ENCODE measurements at regions not wholly inside any gene's neighbourhood (a gene's known extent, or its start where the extent isn't known, plus 50 kb on each side); places are given as distances from the start of the nearest gene placed in this dataset.

DNA sequence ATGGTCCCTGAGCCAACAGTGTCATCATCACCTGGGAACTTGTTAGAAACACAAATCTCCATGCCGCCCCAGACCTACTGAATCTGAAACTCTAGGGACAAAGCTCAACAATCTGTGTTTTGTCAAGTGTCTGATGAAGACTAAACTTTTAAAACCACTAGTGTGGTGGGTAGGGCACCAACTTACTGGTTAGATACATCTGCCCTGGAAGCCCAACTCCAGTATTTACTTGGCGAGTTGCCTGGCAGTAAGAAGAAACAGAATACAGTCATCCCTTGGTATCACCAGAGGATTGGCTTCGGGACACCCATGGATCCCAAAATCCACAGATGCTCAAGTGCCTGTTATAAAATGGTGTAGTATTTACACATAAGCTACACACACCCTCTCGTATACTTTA lies 367.9 kb upstream of the DUSP10 start:
- TF ChIP-seq JUND (IDR thresholded peaks at IDR 0.05), result no peak
- no peak for TF ChIP-seq TCF7L2 (IDR thresholded peaks at IDR 0.05; ENCODE audit: borderline replicate concordance, extremely low read depth, insufficient read depth, insufficient read length)
- TF ChIP-seq, protein P1, sequence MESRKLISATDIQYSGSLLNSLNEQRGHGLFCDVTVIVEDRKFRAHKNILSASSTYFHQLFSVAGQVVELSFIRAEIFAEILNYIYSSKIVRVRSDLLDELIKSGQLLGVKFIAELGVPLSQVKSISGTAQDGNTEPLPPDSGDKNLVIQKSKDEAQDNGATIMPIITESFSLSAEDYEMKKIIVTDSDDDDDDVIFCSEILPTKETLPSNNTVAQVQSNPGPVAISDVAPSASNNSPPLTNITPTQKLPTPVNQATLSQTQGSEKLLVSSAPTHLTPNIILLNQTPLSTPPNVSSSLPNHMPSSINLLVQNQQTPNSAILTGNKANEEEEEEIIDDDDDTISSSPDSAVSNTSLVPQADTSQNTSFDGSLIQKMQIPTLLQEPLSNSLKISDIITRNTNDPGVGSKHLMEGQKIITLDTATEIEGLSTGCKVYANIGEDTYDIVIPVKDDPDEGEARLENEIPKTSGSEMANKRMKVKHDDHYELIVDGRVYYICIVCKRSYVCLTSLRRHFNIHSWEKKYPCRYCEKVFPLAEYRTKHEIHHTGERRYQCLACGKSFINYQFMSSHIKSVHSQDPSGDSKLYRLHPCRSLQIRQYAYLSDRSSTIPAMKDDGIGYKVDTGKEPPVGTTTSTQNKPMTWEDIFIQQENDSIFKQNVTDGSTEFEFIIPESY (IDR thresholded peaks at IDR 0.05; ENCODE audit: extremely low read depth, insufficient replicate concordance, low read length), result no peak
- no peak for TF ChIP-seq SIN3A (IDR thresholded peaks at IDR 0.05; ENCODE audit: low read depth)
- no peak for TF ChIP-seq CBX3 (IDR thresholded peaks at IDR 0.05; ENCODE audit: low read depth)
- TF ChIP-seq, protein P2, sequence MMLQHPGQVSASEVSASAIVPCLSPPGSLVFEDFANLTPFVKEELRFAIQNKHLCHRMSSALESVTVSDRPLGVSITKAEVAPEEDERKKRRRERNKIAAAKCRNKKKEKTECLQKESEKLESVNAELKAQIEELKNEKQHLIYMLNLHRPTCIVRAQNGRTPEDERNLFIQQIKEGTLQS (IDR thresholded peaks at IDR 0.05), result no peak
- no peak for TF ChIP-seq ELF1 (IDR thresholded peaks at IDR 0.05; ENCODE audit: borderline replicate concordance, low read depth)
- no peak for TF ChIP-seq ZNF274 (IDR thresholded peaks at IDR 0.05; ENCODE audit: low read depth, low read length)
- no peak for TF ChIP-seq POLR2AphosphoS5 (IDR thresholded peaks at IDR 0.05; ENCODE audit: low read depth, low read length)
- TF ChIP-seq FOSL1 (IDR thresholded peaks at IDR 0.05; ENCODE audit: low read depth), result no peak
- TF ChIP-seq YY1 (IDR thresholded peaks at IDR 0.05; ENCODE audit: extremely low read depth, insufficient replicate concordance, low read depth, low read length), result no peak
- no peak for TF ChIP-seq SP1 (IDR thresholded peaks at IDR 0.05; ENCODE audit: low read depth)
- TF ChIP-seq EZH2 (IDR thresholded peaks at IDR 0.05), result no peak
- Histone ChIP-seq H3K27me3 (ENCODE audit: insufficient read depth, low read length) (no peaks in the 10 kb centered on the region), H4K20me1 (ENCODE audit: insufficient read depth) (no peaks in the 10 kb centered on the region), H3K36me3 (ENCODE audit: control insufficient read depth in 1 of 2, insufficient read depth in 2 of 2, low read length in 2 of 2) (no peaks in the 10 kb centered on the region), H3K4me1 (ENCODE audit: control insufficient read depth in 1 of 2, insufficient read depth in 2 of 2, low read length in 2 of 2) (peaks cover 0 to 14% of the 10 kb centered on the region in 2 experiments; a peak in 3 of 4 replicates), H3K79me2 (ENCODE audit: insufficient read depth, low read length) (no peaks in the 10 kb centered on the region), H3K4me2 (ENCODE audit: low read length) (no peak overlapping the region), H3K9ac (ENCODE audit: low read length) (no peak overlapping the region), H3K9me3 (ENCODE audit: control insufficient read depth in 1 of 2, insufficient read depth in 1 of 2, low read depth in 1 of 2, low read length in 2 of 2) (no peaks in the 10 kb centered on the region), H2AFZ (ENCODE audit: low read depth, low read length, poor library complexity, severe bottlenecking) (no peak overlapping the region), H3K4me3 (replicated peaks in 1 of 2; ENCODE audit: low read depth in 1 of 2, low read length in 2 of 2) (no peak overlapping the region), H3K27ac (ENCODE audit: low read depth, low read length) (no peak overlapping the region), H3K9me2 (ENCODE audit: insufficient read depth) (no peaks in the 10 kb centered on the region)
- DNase-seq (ENCODE audit: low read depth, low spot score) (no peak), ATAC-seq (no peak)
- ChIA-PET RAD21 (ENCODE audit: low non-redundant PET in 1 of 2, low total read pairs in 2 of 2, uncharacterized antibody in 2 of 2, unreplicated experiment in 2 of 2) (no interaction called here), CTCF (no interaction called here), POLR2A (no interaction called here)
- no TSS peak for BruUV-seq (replicated peaks)
- intact Hi-C loops (cut with micrococcal nuclease), result no loop called here

Measured in HCT116 (cell line).